ENCODE measurements at regions not wholly inside any gene's neighbourhood (a gene's known extent, or its start where the extent isn't known, plus 50 kb on each side); places are given as distances from the start of the nearest gene placed in this dataset.

GRCh38 chr14:101048766-101049165 lies 145.2 kb upstream of the RTL1 start:
- DNase-seq (ENCODE audit: low read depth): no peak
- no peaks in the 10 kb centered on the region for H3K36me3 ChIP-seq (ENCODE audit: control insufficient read depth, insufficient read depth, low read length)
- TF ChIP-seq CTCF (IDR thresholded peaks at IDR 0.05; ENCODE audit: insufficient read depth, low read length, poor library complexity, severe bottlenecking): no peak
- no peak overlapping the region for H3K4me3 ChIP-seq (ENCODE audit: low read depth, low read length)
- H3K27me3 ChIP-seq (ENCODE audit: control insufficient read depth, insufficient read depth, low read length): no peaks in the 10 kb centered on the region

- no peak overlapping the region for H3K4me3 ChIP-seq (ENCODE audit: low read depth, low read length)
- no peak for TF ChIP-seq CTCF (IDR thresholded peaks at IDR 0.05; ENCODE audit: insufficient read depth, low read length, poor library complexity, severe bottlenecking)
- no peak for DNase-seq (ENCODE audit: low read depth)
- H3K27me3 ChIP-seq (ENCODE audit: control insufficient read depth, insufficient read depth, low read length): no peaks in the 10 kb centered on the region
- no peaks in the 10 kb centered on the region for H3K36me3 ChIP-seq (ENCODE audit: control insufficient read depth, insufficient read depth, low read length)
Observed at GRCh38 chr14:101049511-101049910, 146.0 kb upstream of the RTL1 start.

- H3K27me3 ChIP-seq (ENCODE audit: control insufficient read depth, insufficient read depth, low read length): no peaks in the 10 kb centered on the region
- H3K4me3 ChIP-seq (ENCODE audit: low read depth, low read length): no peak overlapping the region
- TF ChIP-seq CTCF (IDR thresholded peaks at IDR 0.05; ENCODE audit: insufficient read depth, low read length, poor library complexity, severe bottlenecking): no peak
- DNase-seq (ENCODE audit: low read depth): no peak
- no peaks in the 10 kb centered on the region for H3K36me3 ChIP-seq (ENCODE audit: control insufficient read depth, insufficient read depth, low read length)
Observed at GRCh38 chr14:101049942-101050341, 146.4 kb upstream of the RTL1 start.

GRCh38 chr14:101050901-101051490 lies 147.5 kb upstream of the RTL1 start:
- Histone ChIP-seq H3K4me3 (ENCODE audit: low read depth, low read length) (no peak overlapping the region), H3K27me3 (ENCODE audit: control insufficient read depth, insufficient read depth, low read length) (no peaks in the 10 kb centered on the region), H3K36me3 (ENCODE audit: control insufficient read depth, insufficient read depth, low read length) (no peaks in the 10 kb centered on the region)
- DNase-seq (ENCODE audit: low read depth): no peak
- TF ChIP-seq CTCF (IDR thresholded peaks at IDR 0.05; ENCODE audit: insufficient read depth, low read length, poor library complexity, severe bottlenecking): no peak

GRCh38 chr14:101054671-101055070 lies 151.1 kb upstream of the RTL1 start:
- H3K36me3 ChIP-seq (ENCODE audit: control insufficient read depth, insufficient read depth, low read length): no peaks in the 10 kb centered on the region
- TF ChIP-seq CTCF (IDR thresholded peaks at IDR 0.05; ENCODE audit: insufficient read depth, low read length, poor library complexity, severe bottlenecking): no peak
- no peak overlapping the region for H3K4me3 ChIP-seq (ENCODE audit: low read depth, low read length)
- no peak for DNase-seq (ENCODE audit: low read depth)
- H3K27me3 ChIP-seq (ENCODE audit: control insufficient read depth, insufficient read depth, low read length): no peaks in the 10 kb centered on the region

- H3K27me3 ChIP-seq (ENCODE audit: control insufficient read depth, insufficient read depth, low read length): no peaks in the 10 kb centered on the region
- H3K36me3 ChIP-seq (ENCODE audit: control insufficient read depth, insufficient read depth, low read length): no peaks in the 10 kb centered on the region
- no peak for DNase-seq (ENCODE audit: low read depth)
- H3K4me3 ChIP-seq (ENCODE audit: low read depth, low read length): no peak overlapping the region
- no peak for TF ChIP-seq CTCF (IDR thresholded peaks at IDR 0.05; ENCODE audit: insufficient read depth, low read length, poor library complexity, severe bottlenecking)
Observed at GRCh38 chr14:101055106-101055662, 151.7 kb upstream of the RTL1 start.

All from kidney epithelial cell (primary cell).